ENCODE measurements at regions not wholly inside any gene's neighbourhood (a gene's known extent, or its start where the extent isn't known, plus 50 kb on each side); places are given as distances from the start of the nearest gene placed in this dataset.

DNA sequence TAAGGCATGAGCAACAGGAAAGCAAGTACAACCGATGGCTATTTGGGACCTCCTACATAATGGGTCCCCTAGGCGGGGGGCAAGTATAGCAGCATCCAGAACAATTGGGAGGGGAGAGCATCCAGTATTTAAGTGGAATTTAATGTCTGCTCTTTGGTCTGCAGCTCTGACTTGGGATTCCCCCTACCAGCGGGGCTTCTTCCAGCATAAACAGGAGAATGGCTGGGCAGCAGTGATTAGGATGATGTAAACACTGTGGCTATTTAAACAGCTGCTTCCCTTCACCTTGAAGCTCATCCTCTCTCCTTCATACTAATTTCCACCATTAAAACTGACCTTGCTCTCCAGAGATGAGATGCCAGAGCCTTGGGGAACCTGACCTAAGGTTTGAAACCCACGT is 73.9 kb upstream of the OXGR1 start:
- TF ChIP-seq, protein P1, sequence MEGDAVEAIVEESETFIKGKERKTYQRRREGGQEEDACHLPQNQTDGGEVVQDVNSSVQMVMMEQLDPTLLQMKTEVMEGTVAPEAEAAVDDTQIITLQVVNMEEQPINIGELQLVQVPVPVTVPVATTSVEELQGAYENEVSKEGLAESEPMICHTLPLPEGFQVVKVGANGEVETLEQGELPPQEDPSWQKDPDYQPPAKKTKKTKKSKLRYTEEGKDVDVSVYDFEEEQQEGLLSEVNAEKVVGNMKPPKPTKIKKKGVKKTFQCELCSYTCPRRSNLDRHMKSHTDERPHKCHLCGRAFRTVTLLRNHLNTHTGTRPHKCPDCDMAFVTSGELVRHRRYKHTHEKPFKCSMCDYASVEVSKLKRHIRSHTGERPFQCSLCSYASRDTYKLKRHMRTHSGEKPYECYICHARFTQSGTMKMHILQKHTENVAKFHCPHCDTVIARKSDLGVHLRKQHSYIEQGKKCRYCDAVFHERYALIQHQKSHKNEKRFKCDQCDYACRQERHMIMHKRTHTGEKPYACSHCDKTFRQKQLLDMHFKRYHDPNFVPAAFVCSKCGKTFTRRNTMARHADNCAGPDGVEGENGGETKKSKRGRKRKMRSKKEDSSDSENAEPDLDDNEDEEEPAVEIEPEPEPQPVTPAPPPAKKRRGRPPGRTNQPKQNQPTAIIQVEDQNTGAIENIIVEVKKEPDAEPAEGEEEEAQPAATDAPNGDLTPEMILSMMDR (IDR thresholded peaks at IDR 0.05): no peak
- TF ChIP-seq POLR2A (IDR thresholded peaks at IDR 0.05): no peak
